DMS 273 (cell line): ENCODE measurements at regions not wholly inside any gene's neighbourhood (a gene's known extent, or its start where the extent isn't known, plus 50 kb on each side); places are given as distances from the start of the nearest gene placed in this dataset.
A peak's percentile ranks its signal among the peaks of the same experiment; 100 is the strongest.
"Not testable (repeated sequence)": the region's sequence is repeated elsewhere in the genome, so short reads cannot be mapped to it uniquely, and the experiment has no call there.

Experiments
- DNase-seq: peaks from one replicate; lab custom pipeline; 2025; ENCODE audit not compliant: unreplicated experiment; lab: John Stamatoyannopoulos, UW

DNA sequence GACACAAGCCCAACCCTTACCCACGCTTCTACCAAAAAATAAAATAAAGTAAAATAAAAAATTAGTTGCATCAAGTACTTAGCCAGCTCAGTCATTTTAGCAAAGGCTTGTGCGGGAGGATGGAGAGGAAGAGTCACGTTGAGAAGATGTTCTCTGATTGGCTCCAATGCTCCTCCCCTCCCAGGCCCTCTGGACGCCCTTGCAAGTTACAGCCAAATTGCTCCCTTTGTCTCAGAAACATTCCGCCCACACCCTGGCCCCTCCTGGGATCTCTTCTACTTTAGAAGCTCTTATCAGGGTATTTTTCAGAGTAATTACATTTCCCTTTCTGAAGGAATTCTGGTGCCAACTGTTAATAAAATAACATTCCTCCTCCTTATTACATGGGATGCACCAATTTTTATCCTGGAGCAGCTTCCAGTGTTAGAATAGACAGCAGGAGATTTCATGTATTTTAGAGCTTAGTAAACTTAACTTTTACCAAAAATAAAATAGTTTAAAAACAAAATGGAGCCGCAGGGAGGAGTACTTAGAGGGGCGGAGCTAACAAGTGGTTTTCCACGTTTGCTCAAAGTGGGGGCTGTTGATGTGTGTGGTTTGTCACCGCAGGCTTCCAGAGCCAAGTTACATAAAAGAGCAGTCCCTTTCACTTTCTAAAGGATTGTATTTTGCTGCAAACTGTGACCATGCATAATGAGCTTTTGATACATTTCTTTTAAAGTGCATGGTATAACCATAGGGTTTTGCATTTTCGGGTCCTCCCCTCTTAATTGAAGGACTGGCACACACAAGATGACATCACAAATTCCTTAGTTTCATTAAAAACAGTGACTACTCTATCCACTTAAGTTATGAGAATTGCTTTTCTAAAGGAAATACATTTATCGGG is 71.7 kb upstream of the RAP1B start:
- DNase-seq, result peak; percentile 20

DNA sequence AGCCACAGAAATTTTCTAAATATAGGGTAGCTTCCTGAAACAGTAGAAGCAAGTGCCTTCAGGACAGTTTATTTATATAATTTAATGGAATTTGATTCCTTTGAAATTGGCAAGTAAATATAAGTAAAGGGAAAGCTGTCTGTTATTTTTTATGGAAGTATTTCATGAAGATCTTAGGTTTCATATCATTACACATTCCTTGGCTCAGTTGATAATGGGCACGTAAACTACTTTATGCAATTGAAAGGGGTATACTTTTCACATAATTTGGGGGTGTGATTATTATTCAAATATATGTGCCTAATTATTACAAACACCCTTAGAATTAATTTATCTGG is 71.1 kb upstream of the RAP1B start:
- DNase-seq, result no peak

DNA sequence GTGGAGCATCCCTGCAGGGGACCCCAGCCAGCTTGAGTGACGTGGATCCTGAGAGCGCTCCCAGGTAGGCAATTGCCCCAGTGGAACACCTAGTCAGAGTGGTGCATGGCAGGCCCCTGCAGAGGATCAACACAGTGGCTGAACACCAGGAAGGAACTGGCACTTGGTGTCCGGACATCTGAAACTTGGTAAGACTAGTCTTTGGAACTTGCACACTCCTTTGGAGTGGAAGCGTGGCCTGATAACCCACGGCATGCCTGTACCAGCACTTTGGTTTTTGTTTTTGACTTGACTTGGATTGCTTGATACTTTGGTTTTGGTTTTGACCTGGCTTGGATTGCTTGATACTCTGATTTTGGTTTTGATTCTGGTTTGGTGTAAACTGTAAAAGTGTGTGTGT is 69.9 kb upstream of the RAP1B start:
- DNase-seq, result not testable (repeated sequence)

DNA sequence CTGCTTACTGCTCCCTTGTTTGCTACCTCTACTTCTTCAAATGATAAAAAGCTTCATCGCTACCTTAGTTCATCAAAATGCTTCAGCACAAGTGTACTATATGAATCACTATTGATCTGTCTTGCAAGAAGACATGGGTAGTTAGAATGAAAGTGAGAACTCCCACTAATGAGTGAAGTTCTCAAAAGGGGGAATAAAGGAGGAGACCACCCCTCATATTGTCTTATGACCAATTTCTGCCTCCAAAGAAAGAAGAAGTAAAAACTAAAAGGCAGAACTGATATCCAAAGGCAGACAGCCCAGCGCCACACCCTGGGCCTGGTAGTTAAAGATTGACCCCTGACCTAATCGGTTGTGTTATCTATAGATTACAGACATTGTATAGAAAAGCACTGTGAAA is 63.4 kb upstream of the RAP1B start:
- DNase-seq, result not testable (repeated sequence)

DNA sequence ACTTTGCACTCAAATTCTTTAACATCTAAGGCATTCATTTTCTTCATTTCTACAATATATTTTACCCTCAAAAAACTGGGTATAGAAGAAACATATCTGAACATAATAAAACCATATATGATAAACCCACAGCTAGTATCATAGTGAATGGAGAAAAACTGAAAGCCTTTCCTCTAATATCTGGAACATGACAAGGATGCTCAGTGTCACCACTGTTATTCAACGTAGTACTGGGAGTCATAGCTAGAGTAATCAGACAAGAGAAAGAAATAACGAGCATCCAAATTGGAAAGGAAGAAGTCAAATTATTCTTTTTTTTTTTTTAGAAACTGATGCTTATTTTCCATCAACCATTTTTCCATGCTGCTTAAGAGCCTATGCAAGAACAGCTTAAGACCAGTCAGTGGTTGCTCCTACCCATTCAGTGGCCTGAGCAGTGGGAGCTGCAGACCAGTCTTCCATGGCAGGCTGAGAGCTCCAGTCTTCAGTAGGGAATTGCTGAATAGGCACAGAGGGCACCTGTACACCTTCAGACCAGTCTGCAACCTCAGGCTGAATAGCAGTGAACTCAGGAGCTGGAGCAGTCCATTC is 58.0 kb upstream of the RAP1B start:
- DNase-seq, result not testable (repeated sequence)

DNA sequence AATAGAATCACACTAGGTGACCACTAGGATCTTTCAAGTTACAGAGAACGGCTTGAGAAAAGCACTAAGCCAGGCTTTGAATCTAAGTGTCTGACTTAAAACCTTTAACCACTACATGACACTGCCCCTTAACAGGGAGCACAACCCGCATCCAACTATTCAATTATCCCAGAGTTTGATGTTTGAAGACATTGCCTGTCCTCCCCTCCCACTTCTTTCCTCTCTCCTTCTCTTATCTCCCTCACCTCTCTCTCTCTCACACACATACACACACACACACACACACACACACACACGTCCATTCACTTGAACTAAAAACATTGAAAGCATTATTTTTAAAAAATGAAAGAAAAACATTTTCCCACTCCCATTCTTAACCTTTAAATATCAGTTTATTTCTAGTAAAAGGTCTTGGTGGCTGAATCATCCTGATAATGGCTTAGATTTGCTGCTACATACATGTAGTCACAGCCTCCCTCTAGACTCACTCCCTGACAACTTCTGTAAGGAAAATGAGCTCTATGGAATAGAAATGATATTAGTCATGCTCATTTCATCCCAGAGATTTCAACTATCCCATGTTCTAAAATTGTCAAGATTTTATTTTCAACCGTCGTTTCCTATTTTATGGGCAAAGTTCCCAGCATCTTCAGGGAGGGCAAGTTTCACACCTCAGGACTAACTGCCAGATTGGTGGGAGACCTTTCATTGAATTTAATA is 53.5 kb upstream of the RAP1B start:
- no peak for DNase-seq

DNA sequence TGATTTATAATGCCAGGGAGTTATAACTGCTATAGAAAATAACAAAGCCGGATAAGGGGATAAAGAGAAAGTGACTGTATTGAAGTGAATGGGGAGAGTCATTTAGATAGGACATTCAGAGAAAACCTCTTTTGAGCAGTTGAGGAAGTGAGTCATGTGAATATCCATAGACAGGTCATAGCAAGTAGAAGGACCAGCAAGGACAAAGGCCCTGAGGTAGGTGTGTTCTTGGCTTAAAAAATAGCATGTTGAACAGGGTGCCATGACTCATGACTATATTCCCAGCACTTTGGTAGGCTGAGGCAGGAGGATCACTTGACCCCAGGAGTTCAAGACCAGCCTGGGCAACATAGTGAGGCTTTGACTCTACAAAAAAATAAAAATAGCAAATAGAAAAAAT is 51.5 kb upstream of the RAP1B start:
- DNase-seq, result no peak

DNA sequence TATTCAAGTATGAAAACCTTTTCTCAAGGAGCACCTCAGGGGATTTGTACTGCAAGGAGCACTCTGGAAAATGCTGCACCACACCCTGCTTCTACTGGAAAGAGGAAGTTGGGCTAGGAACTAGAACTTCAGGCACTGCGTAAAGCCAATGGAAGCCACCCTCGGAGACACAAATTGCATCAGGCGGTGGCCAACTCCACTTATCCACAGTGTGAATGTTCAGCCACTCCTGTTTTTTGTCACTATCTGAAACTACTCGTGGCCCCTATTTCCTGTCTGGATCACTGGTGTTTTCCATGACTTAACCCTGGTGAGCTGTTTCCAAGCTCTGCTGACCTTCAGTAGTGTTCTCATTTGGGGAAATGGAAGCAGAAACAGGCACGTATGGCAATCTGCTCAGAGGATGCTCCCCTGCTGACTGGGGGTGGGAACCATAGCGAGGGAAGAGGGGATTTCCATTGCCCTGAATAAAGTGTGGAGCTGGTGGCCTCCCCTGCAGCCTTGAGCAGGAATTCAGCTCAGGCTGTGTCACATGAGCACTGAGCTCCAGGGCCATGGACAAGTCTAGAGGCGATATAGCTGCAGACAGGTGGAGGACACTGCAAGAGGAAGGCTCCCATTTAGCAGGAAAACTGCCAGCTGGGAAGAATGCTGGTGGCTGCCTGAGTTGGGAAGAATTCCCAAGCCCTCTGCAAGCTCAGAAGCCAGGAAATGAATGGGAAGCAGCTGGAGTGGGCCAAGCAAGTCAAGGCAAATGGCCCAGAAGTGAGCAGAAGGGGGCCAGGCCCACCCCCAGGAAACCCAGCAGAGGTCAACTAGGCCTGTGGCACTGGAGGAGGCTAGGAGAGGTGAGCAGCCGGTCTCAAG is 50.5 kb upstream of the RAP1B start:
- peak; percentile 22 for DNase-seq

DNA sequence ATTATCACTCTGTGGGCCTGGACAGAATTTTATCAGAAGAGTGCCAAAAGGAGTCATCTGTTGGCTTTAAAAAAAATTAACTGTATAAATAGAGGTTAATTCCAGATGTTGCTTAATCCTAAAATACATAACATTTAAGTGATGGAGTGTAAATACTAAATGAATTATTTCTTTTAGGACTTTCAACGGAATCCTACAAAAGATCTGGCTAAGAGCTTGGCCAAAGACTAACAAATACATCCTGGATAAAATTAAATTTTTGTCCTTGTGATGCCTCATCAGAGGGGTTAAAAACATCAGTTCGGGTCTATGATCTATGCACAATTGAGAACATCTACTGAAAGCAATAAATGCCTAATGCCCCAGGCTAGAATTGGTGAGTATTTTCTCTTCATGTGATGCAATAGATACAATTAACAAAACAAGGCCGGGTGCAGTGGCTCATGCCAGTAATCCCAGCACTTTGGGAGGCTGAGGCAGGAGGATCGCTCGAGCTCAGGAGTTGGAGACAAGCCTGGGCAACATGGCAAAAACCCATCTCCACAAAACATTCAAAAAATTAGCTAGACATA is 49.8 kb upstream of the RAP1B start:
- DNase-seq, result no peak
